A549 (cell line): ENCODE measurements at regions not wholly inside any gene's neighbourhood (a gene's known extent, or its start where the extent isn't known, plus 50 kb on each side); places are given as distances from the start of the nearest gene placed in this dataset.

Source experiments
- ATAC-seq, 2 experiments: fragments of 200-7000 bp in 1 of 2; fragments of >200 bp in 1 of 2; cut with Nextera tagmentation in 1 of 2; cut with Tn5 transposase in 1 of 2; 3 replicates each; pipeline versions ENCODE4 v1.8.0 to v1.9.1; 2018 to 2020; ENCODE audit warnings: mild to moderate bottlenecking in 1 of 2, moderate library complexity in 1 of 2
- CTCF ChIA-PET: fragments of 300-600 bp; sonication (Branson Sonifier 250); formaldehyde crosslinking; extraction: SDS; loops from one replicate; lab custom pipeline; 2021; ENCODE audit warnings: antibody characterized with exemption, inconsistent platforms; lab: Yijun Ruan, JAX
- POLR2A ChIA-PET: fragments of 350-600 bp; formaldehyde crosslinking; extraction: SDS; loops from one replicate; lab custom pipeline; 2021; ENCODE audit warnings: antibody characterized with exemption, inconsistent platforms; lab: Yijun Ruan, JAX
- DNase-seq, 2 experiments: peaks; one replicate each; pipeline versions ENCODE4 v3.0.0 to v3.0.0-alpha.2; 2011 to 2016; ENCODE audit warnings: low read depth in 1 of 2, low spot score in 1 of 2
- FAIRE-seq: peaks from 2 replicates; lab custom pipeline; 2011; peaks lifted over from hg19 to GRCh38; lab: Jason Lieb, UNC
- H3K27ac ChIP-seq, 2 experiments: fragments of >200 bp; sonication (Bioruptor Twin); formaldehyde crosslinking; 3 replicates each; pipeline ENCODE4 v1.5.1; 2016 to 2017
- H3K4me1 ChIP-seq: fragments of >200 bp; sonication (Bioruptor Twin); formaldehyde crosslinking; 3 replicates; pipeline ENCODE4 v1.6.1; 2016
- H3K4me2 ChIP-seq: fragments of >200 bp; sonication (Bioruptor Twin); formaldehyde crosslinking; 3 replicates; pipeline ENCODE4 v1.6.1; 2016
- H3K4me3 ChIP-seq: fragments of >200 bp; sonication (Bioruptor Twin); formaldehyde crosslinking; 3 replicates; pipeline ENCODE4 v1.5.1; 2016
- H3K9me3 ChIP-seq: fragments of >200 bp; sonication (Bioruptor Twin); formaldehyde crosslinking; 3 replicates; pipeline ENCODE4 v1.6.1; 2016
- BHLHE40 ChIP-seq: IDR thresholded peaks from 2 replicates; pipeline ENCODE4 v1.6.1; 2012; ENCODE audit warnings: low read depth, low read length, inconsistent platforms
- CBX2 ChIP-seq: fragments of 200-600 bp; sonication (generic); IDR thresholded peaks from 2 replicates; pipeline ENCODE4 v1.6.1; 2016; ENCODE audit warnings: low read depth, mild to moderate bottlenecking, borderline replicate concordance
- CEBPB ChIP-seq, 2 experiments: fragments of >200 bp in 1 of 2; sonication (Bioruptor Twin) in 1 of 2; formaldehyde crosslinking in 1 of 2; IDR thresholded peaks; 2 replicates each; pipeline ENCODE4 v1.6.1; 2012 to 2016
- CHD2 ChIP-seq: fragments of 150-350 bp; IDR thresholded peaks from 2 replicates; pipeline ENCODE4 v1.6.1; 2014; ENCODE audit warnings: low read length; ENCODE audit not compliant: partially characterized antibody
- CHD4 ChIP-seq: fragments of 200-600 bp; sonication (generic); IDR thresholded peaks from 2 replicates; pipeline ENCODE4 v1.6.1; 2016; ENCODE audit warnings: antibody characterized with exemption, mild to moderate bottlenecking, borderline replicate concordance
- EHMT2 ChIP-seq: fragments of 200-600 bp; sonication (generic); IDR thresholded peaks from 2 replicates; pipeline ENCODE4 v1.6.1; 2016; ENCODE audit warnings: antibody characterized with exemption, low read depth, mild to moderate bottlenecking, moderate library complexity
- HDAC2 ChIP-seq: fragments of 200-600 bp; sonication (generic); IDR thresholded peaks from 2 replicates; pipeline ENCODE4 v1.6.1; 2016
- KDM5A ChIP-seq: fragments of 200-600 bp; sonication (generic); IDR thresholded peaks from 2 replicates; pipeline ENCODE4 v1.6.1; 2016; ENCODE audit warnings: antibody characterized with exemption, mild to moderate bottlenecking
- MAFK ChIP-seq: fragments of 450-650 bp; IDR thresholded peaks from 2 replicates; pipeline ENCODE4 v1.6.1; 2014; ENCODE audit not compliant: partially characterized antibody
- MAZ ChIP-seq: fragments of 150-350 bp; IDR thresholded peaks from 2 replicates; pipeline ENCODE4 v1.6.1; 2014; ENCODE audit warnings: antibody characterized with exemption, low read depth, low read length, borderline replicate concordance
- POLR2A ChIP-seq: IDR thresholded peaks from 2 replicates; pipeline ENCODE4 v1.6.1; 2012; ENCODE audit warnings: mild to moderate bottlenecking, low read length
- POLR2AphosphoS2 ChIP-seq: conservative IDR thresholded peaks from 2 replicates; pipeline ENCODE4 v1.6.1; 2012; ENCODE audit warnings: low read length, improper control_type of control experiment, inconsistent platforms
- SMC3 ChIP-seq: fragments of >200 bp; sonication (Bioruptor Twin); formaldehyde crosslinking; IDR thresholded peaks from 3 replicates; pipeline ENCODE4 v1.6.1; 2018; ENCODE audit warnings: inconsistent platforms
- TP53 ChIP-seq: fragments of 250-450 bp; sonication (Bioruptor Pico); IDR thresholded peaks from 2 replicates; pipeline ENCODE4 v1.5.0; 2021; ENCODE audit warnings: mild to moderate bottlenecking, moderate library complexity
- WGBS: methylation state at CpG from one replicate; pipeline ENCODE4 v1.1.6; 2017; ENCODE audit errors: missing lambda C conversion rate; 5-methylcytosine and 5-hydroxymethylcytosine counted together
- TF ChIP-seq, protein P1 (sequence below): IDR thresholded peaks from 2 replicates; pipeline ENCODE4 v1.6.1; 2012
- TF ChIP-seq, protein P2 (sequence below): fragments of 150-350 bp; IDR thresholded peaks from 2 replicates; pipeline ENCODE4 v1.6.1; 2014; ENCODE audit warnings: low read depth, mild to moderate bottlenecking, low read length
- TF ChIP-seq, protein P3 (sequence below): fragments of >200 bp; sonication (Bioruptor Twin); formaldehyde crosslinking; IDR thresholded peaks from 2 replicates; pipeline ENCODE4 v1.6.1; 2016
- TF ChIP-seq, protein P4 (sequence below): fragments of >200 bp; sonication (Bioruptor Twin); formaldehyde crosslinking; IDR thresholded peaks from 3 replicates; pipeline ENCODE4 v1.6.1; 2016
- TF ChIP-seq, protein P5 (sequence below): fragments of 200-600 bp; sonication (generic); IDR thresholded peaks from 2 replicates; pipeline ENCODE4 v1.6.1; 2016; ENCODE audit warnings: antibody characterized with exemption, mild to moderate bottlenecking, moderate library complexity

DNA sequence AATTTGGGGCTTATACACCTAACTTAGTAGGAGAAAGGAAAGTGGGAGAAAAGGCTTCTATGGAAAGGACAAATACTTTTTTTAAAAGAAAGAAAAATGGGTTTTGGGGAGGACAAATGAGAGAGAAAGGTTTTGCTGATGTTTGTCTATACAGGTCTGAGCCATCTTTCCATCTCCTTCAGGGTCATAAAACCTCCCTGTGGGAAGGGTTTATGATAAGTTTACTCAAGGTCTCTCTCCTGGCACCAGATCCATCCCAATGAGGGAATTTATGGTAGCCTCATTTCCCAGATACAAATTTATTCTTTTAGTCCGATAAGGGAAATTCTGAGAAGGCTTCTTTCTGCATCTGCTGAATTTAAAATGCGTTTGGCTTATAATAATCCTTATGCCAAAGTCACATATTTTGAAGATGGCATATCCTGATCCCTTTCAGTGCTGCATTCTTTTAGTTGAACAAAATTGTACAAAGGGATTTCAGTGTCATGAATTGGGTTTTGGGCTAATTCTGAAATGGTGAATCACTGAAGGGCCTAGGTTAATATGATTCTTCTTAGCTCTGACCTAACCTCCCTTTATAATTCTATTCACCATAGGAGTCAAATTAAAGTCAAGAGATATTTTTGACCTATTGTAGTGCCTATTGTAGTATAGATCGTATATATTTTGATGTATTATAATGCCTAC lies 173.5 kb upstream of the DYRK2 start:
- no peaks in the 10 kb centered on the region for H3K9me3 ChIP-seq
- no peak for FAIRE-seq
- no peak for TF ChIP-seq POLR2A
- no peak for TF ChIP-seq MAZ
- no peak for TF ChIP-seq CEBPB (IDR thresholded peaks at IDR 0.05)
- TF ChIP-seq CBX2 = no peak
- no peak for TF ChIP-seq SMC3
- TF ChIP-seq, all 56 proteins: peak for 0
- H3K27ac ChIP-seq = no peak overlapping the region
- H3K4me2 ChIP-seq = no peak overlapping the region
- H3K4me1 ChIP-seq = no peaks in the 10 kb centered on the region
- POLR2A ChIA-PET = no interaction called here
- DNase-seq (no peak), ATAC-seq (no peak)
- no peak overlapping the region for H3K4me3 ChIP-seq
- CTCF ChIA-PET = no interaction called here
- WGBS = 61% methylated on average over 3 of the region's 3 CpGs

DNA sequence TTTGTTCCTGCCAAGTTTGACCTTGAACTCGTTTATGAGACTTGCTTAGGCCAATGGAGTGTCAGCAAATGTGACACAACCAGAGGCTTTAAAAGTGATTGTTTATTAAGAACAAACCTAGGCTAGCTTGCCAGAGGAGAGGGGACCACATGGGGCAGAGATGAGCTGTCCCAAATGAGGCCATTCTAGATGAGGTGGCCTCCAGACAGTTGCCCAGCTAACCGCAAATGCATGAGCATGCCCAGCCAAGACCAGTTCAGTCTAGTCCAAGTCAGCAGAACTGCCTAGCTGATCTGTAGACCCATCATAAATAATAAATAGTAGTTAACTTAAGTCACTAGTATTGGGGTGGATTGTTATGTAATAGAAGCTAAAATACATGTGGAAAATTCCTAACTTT lies 172.8 kb upstream of the DYRK2 start:
- no peak for ATAC-seq
- TF ChIP-seq BHLHE40 = no peak
- TF ChIP-seq, protein P1, sequence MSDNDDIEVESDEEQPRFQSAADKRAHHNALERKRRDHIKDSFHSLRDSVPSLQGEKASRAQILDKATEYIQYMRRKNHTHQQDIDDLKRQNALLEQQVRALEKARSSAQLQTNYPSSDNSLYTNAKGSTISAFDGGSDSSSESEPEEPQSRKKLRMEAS = no peak
- TF ChIP-seq CHD2 = no peak
- no peak for TF ChIP-seq MAFK
- TF ChIP-seq HDAC2 = no peak
- TF ChIP-seq, protein P2, sequence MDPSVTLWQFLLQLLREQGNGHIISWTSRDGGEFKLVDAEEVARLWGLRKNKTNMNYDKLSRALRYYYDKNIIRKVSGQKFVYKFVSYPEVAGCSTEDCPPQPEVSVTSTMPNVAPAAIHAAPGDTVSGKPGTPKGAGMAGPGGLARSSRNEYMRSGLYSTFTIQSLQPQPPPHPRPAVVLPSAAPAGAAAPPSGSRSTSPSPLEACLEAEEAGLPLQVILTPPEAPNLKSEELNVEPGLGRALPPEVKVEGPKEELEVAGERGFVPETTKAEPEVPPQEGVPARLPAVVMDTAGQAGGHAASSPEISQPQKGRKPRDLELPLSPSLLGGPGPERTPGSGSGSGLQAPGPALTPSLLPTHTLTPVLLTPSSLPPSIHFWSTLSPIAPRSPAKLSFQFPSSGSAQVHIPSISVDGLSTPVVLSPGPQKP = no peak
- TF ChIP-seq, protein P3, sequence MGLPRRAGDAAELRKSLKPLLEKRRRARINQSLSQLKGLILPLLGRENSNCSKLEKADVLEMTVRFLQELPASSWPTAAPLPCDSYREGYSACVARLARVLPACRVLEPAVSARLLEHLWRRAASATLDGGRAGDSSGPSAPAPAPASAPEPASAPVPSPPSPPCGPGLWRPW = no peak
- TF ChIP-seq KDM5A = no peak
- TF ChIP-seq CHD4 = no peak
- TF ChIP-seq, protein P4, sequence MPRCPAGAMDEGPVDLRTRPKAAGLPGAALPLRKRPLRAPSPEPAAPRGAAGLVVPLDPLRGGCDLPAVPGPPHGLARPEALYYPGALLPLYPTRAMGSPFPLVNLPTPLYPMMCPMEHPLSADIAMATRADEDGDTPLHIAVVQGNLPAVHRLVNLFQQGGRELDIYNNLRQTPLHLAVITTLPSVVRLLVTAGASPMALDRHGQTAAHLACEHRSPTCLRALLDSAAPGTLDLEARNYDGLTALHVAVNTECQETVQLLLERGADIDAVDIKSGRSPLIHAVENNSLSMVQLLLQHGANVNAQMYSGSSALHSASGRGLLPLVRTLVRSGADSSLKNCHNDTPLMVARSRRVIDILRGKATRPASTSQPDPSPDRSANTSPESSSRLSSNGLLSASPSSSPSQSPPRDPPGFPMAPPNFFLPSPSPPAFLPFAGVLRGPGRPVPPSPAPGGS = no peak
- no peak for TF ChIP-seq TP53
- TF ChIP-seq CBX2 = no peak
- TF ChIP-seq, protein P5, sequence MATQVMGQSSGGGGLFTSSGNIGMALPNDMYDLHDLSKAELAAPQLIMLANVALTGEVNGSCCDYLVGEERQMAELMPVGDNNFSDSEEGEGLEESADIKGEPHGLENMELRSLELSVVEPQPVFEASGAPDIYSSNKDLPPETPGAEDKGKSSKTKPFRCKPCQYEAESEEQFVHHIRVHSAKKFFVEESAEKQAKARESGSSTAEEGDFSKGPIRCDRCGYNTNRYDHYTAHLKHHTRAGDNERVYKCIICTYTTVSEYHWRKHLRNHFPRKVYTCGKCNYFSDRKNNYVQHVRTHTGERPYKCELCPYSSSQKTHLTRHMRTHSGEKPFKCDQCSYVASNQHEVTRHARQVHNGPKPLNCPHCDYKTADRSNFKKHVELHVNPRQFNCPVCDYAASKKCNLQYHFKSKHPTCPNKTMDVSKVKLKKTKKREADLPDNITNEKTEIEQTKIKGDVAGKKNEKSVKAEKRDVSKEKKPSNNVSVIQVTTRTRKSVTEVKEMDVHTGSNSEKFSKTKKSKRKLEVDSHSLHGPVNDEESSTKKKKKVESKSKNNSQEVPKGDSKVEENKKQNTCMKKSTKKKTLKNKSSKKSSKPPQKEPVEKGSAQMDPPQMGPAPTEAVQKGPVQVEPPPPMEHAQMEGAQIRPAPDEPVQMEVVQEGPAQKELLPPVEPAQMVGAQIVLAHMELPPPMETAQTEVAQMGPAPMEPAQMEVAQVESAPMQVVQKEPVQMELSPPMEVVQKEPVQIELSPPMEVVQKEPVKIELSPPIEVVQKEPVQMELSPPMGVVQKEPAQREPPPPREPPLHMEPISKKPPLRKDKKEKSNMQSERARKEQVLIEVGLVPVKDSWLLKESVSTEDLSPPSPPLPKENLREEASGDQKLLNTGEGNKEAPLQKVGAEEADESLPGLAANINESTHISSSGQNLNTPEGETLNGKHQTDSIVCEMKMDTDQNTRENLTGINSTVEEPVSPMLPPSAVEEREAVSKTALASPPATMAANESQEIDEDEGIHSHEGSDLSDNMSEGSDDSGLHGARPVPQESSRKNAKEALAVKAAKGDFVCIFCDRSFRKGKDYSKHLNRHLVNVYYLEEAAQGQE = no peak
- no peak for TF ChIP-seq POLR2AphosphoS2
- no peak for TF ChIP-seq MAZ
- no peak for TF ChIP-seq EHMT2
- no peak for FAIRE-seq
- Histone ChIP-seq H3K4me2 (no peak overlapping the region), H3K9me3 (no peaks in the 10 kb centered on the region), H3K27ac (no peak overlapping the region), H3K4me3 (no peak overlapping the region), H3K4me1 (no peaks in the 10 kb centered on the region)
- POLR2A ChIA-PET = no interaction called here
- 50% methylated on average over 2 of the region's 2 CpGs for WGBS
- CTCF ChIA-PET = no interaction called here
- no peak for DNase-seq
